Memory B cell (primary cell): ENCODE measurements at regions not wholly inside any gene's neighbourhood (a gene's known extent, or its start where the extent isn't known, plus 50 kb on each side); places are given as distances from the start of the nearest gene placed in this dataset.

Source experiments
- ATAC-seq: fragments of 150-1000 bp; cut with Tn5 transposase; 2 replicates; pipeline ENCODE4 v1.10.0; 2021; ENCODE audit warnings: low read depth, mild to moderate bottlenecking, moderate library complexity
- DNase-seq, 2 donors: peaks; one replicate each; pipeline ENCODE4 v3.0.0; 2022; ENCODE audit warnings: low spot score in 2 of 2
- H3K27ac Mint-ChIP-seq: one replicate; pipeline ENCODE4 v1.8.0; 2022; ENCODE audit warnings: mild to moderate bottlenecking, moderate library complexity, mixed read lengths
- H3K27me3 Mint-ChIP-seq: one replicate; pipeline ENCODE4 v1.8.0; 2022; ENCODE audit warnings: mixed read lengths
- H3K36me3 Mint-ChIP-seq: one replicate; pipeline ENCODE4 v1.8.0; 2022; ENCODE audit warnings: mild to moderate bottlenecking, mixed read lengths
- H3K4me1 Mint-ChIP-seq: one replicate; pipeline ENCODE4 v1.8.0; 2022; ENCODE audit warnings: mixed read lengths
- H3K4me3 Mint-ChIP-seq: one replicate; pipeline ENCODE4 v1.8.0; 2022; ENCODE audit warnings: mild to moderate bottlenecking, moderate library complexity, mixed read lengths
- H3K9me3 Mint-ChIP-seq: one replicate; pipeline ENCODE4 v1.8.0; 2022; ENCODE audit warnings: mixed read lengths

DNA sequence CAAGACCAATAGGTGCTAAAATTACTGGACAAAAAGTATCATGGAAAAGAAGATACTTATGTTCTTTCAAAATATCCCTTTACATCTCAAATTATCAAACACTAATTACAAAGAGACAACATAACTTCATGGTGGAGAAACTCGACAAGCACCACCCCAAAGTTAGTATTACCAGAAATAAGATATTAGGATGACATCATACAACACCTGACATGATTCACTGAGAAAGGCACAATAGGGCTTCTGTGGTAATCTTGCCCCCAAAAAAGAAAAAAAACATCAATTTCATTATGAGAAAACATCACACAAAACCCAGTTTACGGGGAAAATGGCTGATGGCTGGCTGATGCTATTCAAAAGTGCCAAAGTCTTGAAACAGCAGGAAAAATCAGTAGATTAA, 1781.7 kb upstream of the PCDH10 start:
- no peak overlapping the region for H3K27ac Mint-ChIP-seq
- no peaks in the 10 kb centered on the region for H3K27me3 Mint-ChIP-seq
- ATAC-seq (no peak), DNase-seq (no peak)
- no peaks in the 10 kb centered on the region for H3K36me3 Mint-ChIP-seq
- no peaks in the 10 kb centered on the region for H3K9me3 Mint-ChIP-seq
- H3K4me1 Mint-ChIP-seq, result no peaks in the 10 kb centered on the region
- H3K4me3 Mint-ChIP-seq, result no peak overlapping the region

DNA sequence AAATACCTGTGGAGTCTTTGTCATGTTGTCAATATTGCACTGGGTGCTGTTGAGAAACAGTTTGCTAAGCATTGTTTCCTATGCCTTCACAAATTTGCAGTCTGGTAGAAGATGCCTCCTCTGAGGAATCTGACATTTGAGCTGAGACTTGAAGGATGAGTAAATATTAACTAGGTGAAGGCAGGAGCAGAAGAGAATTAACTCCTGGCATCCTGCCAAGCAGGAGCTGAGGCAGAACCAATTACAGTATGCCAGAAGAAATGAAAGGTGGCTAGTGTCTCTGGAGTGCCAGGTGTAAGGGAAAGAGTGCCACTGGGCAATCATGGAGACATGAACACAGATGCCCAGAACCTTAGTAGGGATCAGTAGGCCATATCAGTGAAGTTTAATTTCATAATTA, 1778.2 kb upstream of the PCDH10 start:
- ATAC-seq (no peak), DNase-seq (no peak)
- H3K4me3 Mint-ChIP-seq, result no peak overlapping the region
- no peak overlapping the region for H3K27ac Mint-ChIP-seq
- H3K36me3 Mint-ChIP-seq, result no peaks in the 10 kb centered on the region
- no peaks in the 10 kb centered on the region for H3K9me3 Mint-ChIP-seq
- no peaks in the 10 kb centered on the region for H3K27me3 Mint-ChIP-seq
- no peaks in the 10 kb centered on the region for H3K4me1 Mint-ChIP-seq

DNA sequence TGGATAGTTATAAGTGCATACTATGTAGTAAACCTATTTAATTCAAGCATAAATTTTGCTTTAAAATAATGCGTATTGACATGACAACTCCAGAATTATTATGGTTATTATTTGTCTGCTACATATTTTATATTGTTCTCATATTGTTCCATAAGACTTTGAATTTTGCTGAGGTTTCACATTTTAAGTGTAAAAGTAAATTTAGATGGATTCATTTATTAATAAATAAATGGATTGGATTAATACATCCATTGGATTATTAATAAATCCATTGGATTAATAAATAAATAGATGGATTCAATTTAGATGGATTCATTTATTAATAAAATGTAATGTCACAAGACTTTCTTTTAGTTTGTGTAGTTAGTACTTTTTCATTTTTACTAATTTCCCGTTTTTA, 1768.0 kb upstream of the PCDH10 start:
- Mint-ChIP-seq H3K36me3 (no peaks in the 10 kb centered on the region), H3K27ac (no peak overlapping the region), H3K27me3 (no peaks in the 10 kb centered on the region), H3K4me3 (no peak overlapping the region), H3K4me1 (no peaks in the 10 kb centered on the region), H3K9me3 (peaks cover 3% of the 10 kb centered on the region)
- ATAC-seq, result no peak
- DNase-seq, result no peak

DNA sequence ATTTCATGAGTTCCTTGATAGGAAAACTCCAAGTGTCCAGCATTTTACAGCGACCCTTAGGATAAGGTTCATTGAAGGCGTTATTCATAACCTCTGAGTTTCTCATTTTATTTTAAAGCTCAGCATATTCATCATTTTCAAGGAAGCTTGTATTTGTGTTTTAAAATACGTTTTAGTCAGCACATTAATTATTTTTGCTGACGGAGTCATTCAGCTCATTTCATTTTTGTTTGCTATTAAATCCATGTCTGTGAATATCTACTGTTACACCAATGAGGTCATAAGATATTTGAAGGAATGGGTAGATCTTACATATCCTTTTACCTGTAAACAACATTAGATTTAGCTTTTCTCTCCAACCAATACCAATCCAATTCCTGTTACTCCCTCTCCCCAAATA, 1766.3 kb upstream of the PCDH10 start:
- Mint-ChIP-seq H3K27me3 (no peaks in the 10 kb centered on the region), H3K27ac (no peak overlapping the region), H3K4me1 (no peaks in the 10 kb centered on the region), H3K36me3 (no peaks in the 10 kb centered on the region), H3K4me3 (no peak overlapping the region), H3K9me3 (peaks cover 6% of the 10 kb centered on the region)
- ATAC-seq (no peak), DNase-seq (no peak)

- Mint-ChIP-seq H3K4me3 (no peak overlapping the region), H3K27me3 (no peaks in the 10 kb centered on the region), H3K4me1 (no peaks in the 10 kb centered on the region), H3K9me3 (peaks cover 6% of the 10 kb centered on the region), H3K27ac (no peak overlapping the region), H3K36me3 (no peaks in the 10 kb centered on the region)
- DNase-seq (no peak), ATAC-seq (no peak)
Measured at GRCh38 chr4:131388277-131388676, 1760.8 kb upstream of the PCDH10 start.

DNA sequence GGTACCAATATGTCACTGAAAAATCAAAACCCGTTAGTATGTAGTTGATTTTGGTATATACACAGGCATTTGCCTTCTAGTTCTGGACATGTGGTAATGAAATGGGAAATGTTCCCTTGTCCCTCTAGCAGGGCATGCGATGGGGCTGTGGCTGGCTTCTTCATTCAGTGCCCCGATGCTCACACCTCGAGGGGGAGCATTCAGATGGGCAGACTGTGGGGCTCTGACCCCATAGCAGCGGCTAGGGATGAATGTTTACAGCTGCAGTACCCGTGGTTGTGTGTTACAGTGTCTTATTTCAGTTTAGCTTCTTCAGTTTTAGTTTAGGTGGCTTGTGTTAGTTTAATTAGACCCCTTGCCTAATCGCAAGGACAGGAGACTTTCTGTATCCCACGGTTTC, 1741.0 kb upstream of the PCDH10 start:
- no peak overlapping the region for H3K27ac Mint-ChIP-seq
- H3K4me1 Mint-ChIP-seq, result no peaks in the 10 kb centered on the region
- ATAC-seq (no peak), DNase-seq (no peak)
- no peak overlapping the region for H3K4me3 Mint-ChIP-seq
- no peaks in the 10 kb centered on the region for H3K27me3 Mint-ChIP-seq
- H3K9me3 Mint-ChIP-seq, result peaks cover 6% of the 10 kb centered on the region
- H3K36me3 Mint-ChIP-seq, result no peaks in the 10 kb centered on the region

- Mint-ChIP-seq H3K4me1 (no peaks in the 10 kb centered on the region), H3K27ac (no peak overlapping the region), H3K36me3 (no peaks in the 10 kb centered on the region), H3K4me3 (no peak overlapping the region), H3K9me3 (peaks cover 11% of the 10 kb centered on the region), H3K27me3 (no peaks in the 10 kb centered on the region)
- ATAC-seq (no peak), DNase-seq (no peak)
Measured at GRCh38 chr4:131411393-131411792, 1737.7 kb upstream of the PCDH10 start.

- no peaks in the 10 kb centered on the region for H3K4me1 Mint-ChIP-seq
- DNase-seq, result no peak
- H3K36me3 Mint-ChIP-seq, result no peaks in the 10 kb centered on the region
- no peak overlapping the region for H3K27ac Mint-ChIP-seq
- peaks cover 9% of the 10 kb centered on the region for H3K9me3 Mint-ChIP-seq
- no peak for ATAC-seq
- H3K4me3 Mint-ChIP-seq, result no peak overlapping the region
- no peaks in the 10 kb centered on the region for H3K27me3 Mint-ChIP-seq
Measured at GRCh38 chr4:131419147-131419546, 1729.9 kb upstream of the PCDH10 start.

DNA sequence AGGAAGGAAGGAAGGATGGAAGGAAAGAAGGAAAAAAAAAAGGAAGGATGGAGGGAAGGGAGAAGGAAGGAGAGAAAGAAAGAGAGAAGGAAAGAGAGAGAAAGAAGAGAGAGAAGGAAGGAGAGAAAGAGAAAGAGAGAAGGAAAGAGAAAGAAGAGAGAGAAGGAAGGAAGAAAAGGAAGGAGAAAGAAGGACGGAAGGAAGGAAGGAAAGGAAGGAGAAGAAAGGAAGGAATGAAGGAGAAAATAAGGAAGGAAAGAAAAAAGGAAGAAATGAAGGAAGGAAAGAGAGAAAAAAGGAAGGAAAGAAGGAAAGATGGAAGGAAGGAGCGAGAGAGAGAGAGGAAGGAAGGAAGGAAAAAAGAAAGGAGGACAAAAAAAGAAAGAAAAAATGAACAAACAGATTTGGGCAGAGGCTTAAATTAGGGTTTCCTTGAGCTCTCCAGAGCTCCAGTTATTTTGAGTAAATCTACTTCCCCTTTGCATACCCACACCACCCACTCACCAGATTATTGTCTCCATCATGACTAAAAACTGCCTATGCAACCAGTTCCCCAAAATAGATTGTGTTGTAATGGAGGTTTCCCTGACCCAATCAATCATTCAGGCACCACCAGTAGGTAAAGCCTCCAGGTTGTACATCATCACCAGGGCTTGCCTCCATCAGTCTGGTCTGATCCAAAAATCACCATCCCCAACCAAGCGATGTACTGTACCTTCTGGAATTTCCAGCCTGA, 1722.9 kb upstream of the PCDH10 start:
- H3K4me1 Mint-ChIP-seq, result no peaks in the 10 kb centered on the region
- no peaks in the 10 kb centered on the region for H3K27me3 Mint-ChIP-seq
- peaks cover 15% of the 10 kb centered on the region for H3K9me3 Mint-ChIP-seq
- DNase-seq, result no peak
- H3K4me3 Mint-ChIP-seq, result no peak overlapping the region
- H3K36me3 Mint-ChIP-seq, result peaks cover 2% of the 10 kb centered on the region
- no peak overlapping the region for H3K27ac Mint-ChIP-seq
- ATAC-seq, result no peak

DNA sequence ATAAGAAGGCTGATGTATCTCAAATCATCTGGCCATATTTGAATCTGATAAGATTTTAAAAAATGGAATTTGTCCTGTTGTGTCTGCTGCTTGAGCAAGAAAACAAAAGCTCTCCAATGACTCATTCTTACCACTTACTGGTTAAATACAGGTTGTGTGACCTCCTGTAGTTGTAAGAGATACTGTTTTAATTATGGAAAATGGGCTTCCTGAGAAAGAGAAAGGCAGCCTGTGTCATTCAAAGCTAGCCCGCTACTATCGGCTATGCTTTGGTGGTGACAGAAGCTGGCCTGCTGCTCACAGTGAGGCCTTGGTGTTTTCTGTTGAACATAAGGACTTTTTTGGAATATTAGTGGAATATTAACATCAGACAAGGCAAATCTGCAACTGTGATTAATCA, 1722.1 kb upstream of the PCDH10 start:
- peaks cover 10% of the 10 kb centered on the region for H3K9me3 Mint-ChIP-seq
- no peak overlapping the region for H3K27ac Mint-ChIP-seq
- DNase-seq (no peak), ATAC-seq (no peak)
- H3K4me3 Mint-ChIP-seq, result no peak overlapping the region
- peaks cover 2% of the 10 kb centered on the region for H3K36me3 Mint-ChIP-seq
- H3K27me3 Mint-ChIP-seq, result no peaks in the 10 kb centered on the region
- H3K4me1 Mint-ChIP-seq, result no peaks in the 10 kb centered on the region

DNA sequence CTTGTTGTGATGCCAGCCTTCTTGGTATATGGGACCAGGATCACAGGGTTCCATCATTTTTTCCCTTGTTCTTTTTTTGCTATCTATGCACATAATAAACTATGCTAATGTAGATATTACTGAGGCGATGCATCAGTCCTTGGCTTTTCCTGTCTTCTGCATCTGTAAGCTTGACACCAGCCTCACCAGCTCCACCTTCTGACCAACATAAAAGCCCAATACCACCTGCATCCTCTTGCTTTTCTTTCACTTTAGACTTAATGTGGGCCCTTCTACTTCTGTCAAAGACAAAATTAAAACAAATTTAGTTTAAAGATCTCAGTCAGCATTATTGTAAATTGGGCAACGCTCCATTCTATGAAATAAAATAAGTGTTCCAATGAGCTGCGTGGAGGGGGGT, 1718.8 kb upstream of the PCDH10 start:
- no peaks in the 10 kb centered on the region for H3K4me1 Mint-ChIP-seq
- no peaks in the 10 kb centered on the region for H3K27me3 Mint-ChIP-seq
- no peak for ATAC-seq
- no peak overlapping the region for H3K27ac Mint-ChIP-seq
- peaks cover 12% of the 10 kb centered on the region for H3K9me3 Mint-ChIP-seq
- DNase-seq, result no peak
- no peak overlapping the region for H3K4me3 Mint-ChIP-seq
- H3K36me3 Mint-ChIP-seq, result peaks cover 2% of the 10 kb centered on the region

DNA sequence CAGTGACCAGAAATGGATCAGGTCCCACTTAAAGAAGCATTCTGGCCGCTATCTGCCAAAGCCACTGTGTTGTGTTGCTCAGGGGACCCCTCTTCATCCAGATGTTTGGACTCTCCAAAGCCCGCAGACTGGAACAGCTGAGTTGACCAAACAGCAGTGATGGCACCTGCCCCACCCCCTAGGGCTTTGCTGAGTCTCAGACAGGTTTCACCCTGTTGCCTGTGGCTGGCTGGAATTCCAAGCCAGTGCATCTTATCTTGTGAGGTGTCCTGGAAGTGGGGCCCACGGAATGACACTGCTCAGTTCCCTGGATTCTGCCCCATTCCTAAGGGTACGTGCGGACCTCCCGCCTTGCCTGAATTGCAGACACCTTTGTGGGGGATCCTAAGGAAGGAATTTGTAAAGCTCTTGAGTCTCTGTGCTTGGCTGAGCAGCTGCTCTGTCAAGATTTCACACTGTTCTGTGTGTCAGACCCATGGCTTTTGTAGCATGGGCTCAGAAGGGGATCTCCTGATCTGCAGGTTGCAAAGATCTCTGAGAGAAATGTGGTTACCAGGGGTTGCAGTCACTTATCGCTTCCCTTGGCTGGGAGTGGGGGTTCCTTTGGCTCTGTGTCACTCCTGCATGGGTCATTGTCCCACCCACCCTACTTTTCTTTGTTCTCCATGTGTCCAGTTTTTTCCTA, 1707.9 kb upstream of the PCDH10 start:
- no peak for ATAC-seq

GRCh38 chr4:131447883-131448282, 1701.2 kb upstream of the PCDH10 start:
- DNase-seq (no peak), ATAC-seq (no peak)
- Mint-ChIP-seq H3K4me1 (no peaks in the 10 kb centered on the region), H3K4me3 (no peak overlapping the region), H3K27me3 (no peaks in the 10 kb centered on the region), H3K27ac (no peak overlapping the region), H3K36me3 (no peaks in the 10 kb centered on the region), H3K9me3 (peaks cover 3% of the 10 kb centered on the region)

More for the DNA sequence above, 1707.9 kb upstream of the PCDH10 start:
- H3K9me3 Mint-ChIP-seq, result peaks cover 8% of the 10 kb centered on the region
- H3K4me1 Mint-ChIP-seq, result no peaks in the 10 kb centered on the region
- H3K27me3 Mint-ChIP-seq, result no peaks in the 10 kb centered on the region
- no peak for DNase-seq
- H3K4me3 Mint-ChIP-seq, result no peak overlapping the region
- H3K27ac Mint-ChIP-seq, result no peak overlapping the region
- H3K36me3 Mint-ChIP-seq, result no peaks in the 10 kb centered on the region

- Mint-ChIP-seq H3K4me3 (no peak overlapping the region), H3K27ac (no peak overlapping the region), H3K9me3 (peaks cover 3% of the 10 kb centered on the region), H3K4me1 (no peaks in the 10 kb centered on the region), H3K27me3 (no peaks in the 10 kb centered on the region), H3K36me3 (no peaks in the 10 kb centered on the region)
- no peak for ATAC-seq
- no peak for DNase-seq
Measured at GRCh38 chr4:131450572-131451209, 1698.4 kb upstream of the PCDH10 start.
